KMS-11 (cell line): ENCODE measurements at regions not wholly inside any gene's neighbourhood (a gene's known extent, or its start where the extent isn't known, plus 50 kb on each side); places are given as distances from the start of the nearest gene placed in this dataset.

Experiments
- H2AFZ ChIP-seq: fragments of 200-600 bp; sonication (generic); 2 replicates; pipeline ENCODE4 v1.6.1; 2016; ENCODE audit warnings: antibody characterized with exemption, mixed run types, low read depth
- H3K27ac ChIP-seq: fragments of 200-600 bp; sonication (generic); 2 replicates; pipeline ENCODE4 v1.6.1; 2016; ENCODE audit warnings: mild to moderate bottlenecking, mixed run types
- H3K27me3 ChIP-seq: fragments of 200-600 bp; sonication (generic); 2 replicates; pipeline ENCODE4 v1.6.1; 2017; ENCODE audit warnings: mild to moderate bottlenecking, low read depth, mixed run types, moderate library complexity; ENCODE audit not compliant: insufficient read depth
- H3K36me3 ChIP-seq: fragments of 200-600 bp; sonication (generic); 2 replicates; pipeline ENCODE4 v1.6.1; 2017; ENCODE audit warnings: mild to moderate bottlenecking, mixed run types; ENCODE audit not compliant: insufficient read depth
- H3K4me1 ChIP-seq: fragments of 200-600 bp; sonication (generic); 2 replicates; pipeline ENCODE4 v1.6.1; 2016; ENCODE audit warnings: mild to moderate bottlenecking, low read depth, mixed run types; ENCODE audit not compliant: poor library complexity, severe bottlenecking
- H3K4me2 ChIP-seq: fragments of 200-600 bp; sonication (generic); 2 replicates; pipeline ENCODE4 v1.7.0; 2016; ENCODE audit warnings: mild to moderate bottlenecking, mixed run types
- H3K4me3 ChIP-seq: fragments of 200-600 bp; sonication (generic); IDR thresholded peaks from 2 replicates; pipeline ENCODE4 v1.6.1; 2017; ENCODE audit warnings: low read depth, low read length, mixed read lengths; ENCODE audit not compliant: insufficient read depth
- H3K79me2 ChIP-seq: fragments of 200-600 bp; sonication (generic); 2 replicates; pipeline ENCODE4 v1.6.1; 2016; ENCODE audit warnings: low read depth, mixed run types; ENCODE audit not compliant: insufficient read depth
- H3K9ac ChIP-seq: fragments of 200-600 bp; sonication (generic); 2 replicates; pipeline ENCODE4 v1.6.1; 2016; ENCODE audit warnings: mild to moderate bottlenecking, mixed run types
- H4K20me1 ChIP-seq: fragments of 200-600 bp; sonication (generic); 2 replicates; pipeline ENCODE4 v1.6.1; 2016; ENCODE audit warnings: mild to moderate bottlenecking, mixed run types; ENCODE audit not compliant: insufficient read depth
- CTCF ChIP-seq: fragments of 200-600 bp; sonication (generic); conservative IDR thresholded peaks from 2 replicates; pipeline ENCODE4 v1.6.1; 2017; ENCODE audit warnings: low read depth, mild to moderate bottlenecking, antibody characterized with exemption, low read length, moderate library complexity, mixed read lengths

- Histone ChIP-seq H3K9ac (no peak overlapping the region), H3K79me2 (no peaks in the 10 kb centered on the region), H3K36me3 (no peaks in the 10 kb centered on the region), H4K20me1 (no peaks in the 10 kb centered on the region), H3K4me2 (no peak overlapping the region), H3K4me3 (no peak overlapping the region), H3K27ac (no peak overlapping the region), H3K27me3 (no peaks in the 10 kb centered on the region), H3K4me1 (no peaks in the 10 kb centered on the region), H2AFZ (no peak overlapping the region)
- no peak for TF ChIP-seq CTCF
These were observed 432.3 kb downstream of the PID1 start for GRCh38 chr2:228838819-228839218.

GRCh38 chr2:228828397-228828796 is 442.7 kb downstream of the PID1 start:
- H2AFZ ChIP-seq = no peak overlapping the region
- no peak overlapping the region for H3K9ac ChIP-seq
- no peaks in the 10 kb centered on the region for H3K79me2 ChIP-seq
- no peaks in the 10 kb centered on the region for H4K20me1 ChIP-seq
- no peaks in the 10 kb centered on the region for H3K36me3 ChIP-seq
- no peak for TF ChIP-seq CTCF
- no peak overlapping the region for H3K4me2 ChIP-seq
- no peak overlapping the region for H3K27ac ChIP-seq
- no peaks in the 10 kb centered on the region for H3K4me1 ChIP-seq
- no peaks in the 10 kb centered on the region for H3K27me3 ChIP-seq
- no peak overlapping the region for H3K4me3 ChIP-seq

GRCh38 chr2:228827056-228827700 is 443.9 kb downstream of the PID1 start:
- H2AFZ ChIP-seq = no peak overlapping the region
- H4K20me1 ChIP-seq = no peaks in the 10 kb centered on the region
- H3K4me2 ChIP-seq = no peak overlapping the region
- no peak overlapping the region for H3K4me3 ChIP-seq
- no peak for TF ChIP-seq CTCF
- no peak overlapping the region for H3K9ac ChIP-seq
- no peak overlapping the region for H3K27ac ChIP-seq
- no peaks in the 10 kb centered on the region for H3K4me1 ChIP-seq
- no peaks in the 10 kb centered on the region for H3K27me3 ChIP-seq
- H3K36me3 ChIP-seq = no peaks in the 10 kb centered on the region
- no peaks in the 10 kb centered on the region for H3K79me2 ChIP-seq

- Histone ChIP-seq H3K79me2 (no peaks in the 10 kb centered on the region), H3K9ac (no peak overlapping the region), H3K27me3 (no peaks in the 10 kb centered on the region), H2AFZ (no peak overlapping the region), H3K27ac (no peak overlapping the region), H3K36me3 (no peaks in the 10 kb centered on the region), H3K4me1 (no peaks in the 10 kb centered on the region), H3K4me3 (no peak overlapping the region), H4K20me1 (no peaks in the 10 kb centered on the region), H3K4me2 (no peak overlapping the region)
- no peak for TF ChIP-seq CTCF
These were observed 451.4 kb downstream of the PID1 start for GRCh38 chr2:228819701-228820100.
